GM23338 (cell line): ENCODE measurements at regions not wholly inside any gene's neighbourhood (a gene's known extent, or its start where the extent isn't known, plus 50 kb on each side); places are given as distances from the start of the nearest gene placed in this dataset.

Experiments
- ATAC-seq: fragments of 200-7000 bp; cut with Tn5 transposase; 3 replicates; pipeline ENCODE4 v1.9.1; 2020
- DNase-seq: peaks from one replicate; pipeline ENCODE4 v3.0.0-alpha.2; 2015; ENCODE audit warnings: low spot score
- H2AFZ ChIP-seq: fragments of 200-600 bp; sonication (generic); 2 replicates; pipeline ENCODE4 v1.8.0; 2016; ENCODE audit warnings: antibody characterized with exemption, mild to moderate bottlenecking, moderate library complexity
- H3F3A ChIP-seq: fragments of 200-600 bp; sonication (generic); replicated peaks from 2 replicates; pipeline ENCODE4 v1.8.0; 2017; ENCODE audit warnings: antibody characterized with exemption, mixed run types, low read depth
- H3K27ac ChIP-seq: fragments of 200-600 bp; sonication (generic); 2 replicates; pipeline ENCODE4 v1.6.1; 2016; ENCODE audit warnings: low read depth
- H3K27me3 ChIP-seq: fragments of 200-600 bp; sonication (generic); 2 replicates; pipeline ENCODE4 v1.8.0; 2016; ENCODE audit warnings: mild to moderate bottlenecking, mixed run types, moderate library complexity; ENCODE audit not compliant: insufficient read depth
- H3K36me3 ChIP-seq: fragments of 200-600 bp; sonication (generic); 2 replicates; pipeline ENCODE4 v1.8.0; 2016; ENCODE audit warnings: mild to moderate bottlenecking; ENCODE audit not compliant: insufficient read depth
- H3K4me1 ChIP-seq: fragments of 200-600 bp; sonication (generic); 2 replicates; pipeline ENCODE4 v1.8.0; 2016; ENCODE audit warnings: mild to moderate bottlenecking, moderate library complexity; ENCODE audit not compliant: insufficient read depth
- H3K4me2 ChIP-seq: fragments of 200-600 bp; sonication (generic); 2 replicates; pipeline ENCODE4 v1.7.1; 2017; ENCODE audit warnings: mixed run types
- H3K4me3 ChIP-seq: fragments of 200-600 bp; sonication (generic); 2 replicates; pipeline ENCODE4 v1.6.1; 2016; ENCODE audit warnings: mixed run types
- H3K79me2 ChIP-seq: fragments of 200-600 bp; sonication (generic); replicated peaks from 2 replicates; pipeline ENCODE4 v1.8.0; 2017; ENCODE audit warnings: mild to moderate bottlenecking; ENCODE audit not compliant: insufficient read depth
- H3K9me2 ChIP-seq: fragments of 200-600 bp; sonication (generic); 2 replicates; pipeline ENCODE4 v1.8.0; 2017; ENCODE audit not compliant: insufficient read depth
- H4K20me1 ChIP-seq: fragments of 200-600 bp; sonication (generic); replicated peaks from 2 replicates; pipeline ENCODE4 v1.8.0; 2017; ENCODE audit warnings: mild to moderate bottlenecking; ENCODE audit not compliant: insufficient read depth
- H3K27ac Mint-ChIP-seq: 2 replicates; pipeline ENCODE4 v1.8.0; 2020; ENCODE audit warnings: inconsistent platforms, mild to moderate bottlenecking, moderate library complexity, mixed read lengths
- H3K27me3 Mint-ChIP-seq: 3 replicates; pipeline ENCODE4 v1.8.0; 2022; ENCODE audit warnings: low read depth, mild to moderate bottlenecking, moderate library complexity, mixed read lengths, inconsistent platforms; ENCODE audit not compliant: insufficient read depth, poor library complexity
- H3K36me3 Mint-ChIP-seq: 3 replicates; pipeline ENCODE4 v1.8.0; 2021; ENCODE audit warnings: low read depth, mild to moderate bottlenecking, inconsistent platforms, moderate library complexity, mixed read lengths
- H3K4me1 Mint-ChIP-seq: 3 replicates; pipeline ENCODE4 v1.8.0; 2020; ENCODE audit warnings: mild to moderate bottlenecking, inconsistent platforms, mixed read lengths
- H3K4me3 Mint-ChIP-seq: 3 replicates; pipeline ENCODE4 v1.8.0; 2021; ENCODE audit warnings: moderate library complexity, mild to moderate bottlenecking, inconsistent platforms, mixed read lengths
- H3K9me3 Mint-ChIP-seq: 3 replicates; pipeline ENCODE4 v1.8.0; 2020; ENCODE audit warnings: moderate library complexity, mild to moderate bottlenecking, inconsistent platforms, mixed read lengths
- CREB1 ChIP-seq: fragments of 250-450 bp; sonication (Bioruptor Pico); IDR thresholded peaks from 2 replicates; pipeline ENCODE4 v1.5.0; 2020; ENCODE audit warnings: low read depth, mild to moderate bottlenecking, moderate library complexity
- CTCF ChIP-seq, 2 experiments: fragments of 200-600 bp in 1 of 2; sonication (generic) in 1 of 2; conservative IDR thresholded peaks; 2 replicates each; pipeline versions ENCODE4 v1.5.1 to v1.6.1; 2016 to 2017; ENCODE audit warnings: antibody characterized with exemption in 2 of 2, low read depth in 2 of 2, mild to moderate bottlenecking in 2 of 2, moderate library complexity in 1 of 2
- ETS1 ChIP-seq: IDR thresholded peaks from 2 replicates; pipeline ENCODE4 v1.6.1; 2016; ENCODE audit warnings: antibody characterized with exemption
- EZH2 ChIP-seq: fragments of 200-600 bp; sonication (generic); IDR thresholded peaks from one replicate; pipeline ENCODE4 v1.8.0; 2017; ENCODE audit warnings: antibody characterized with exemption, mild to moderate bottlenecking, low read depth; ENCODE audit not compliant: unreplicated experiment
- EZH2phosphoT487 ChIP-seq: fragments of 200-600 bp; sonication (generic); IDR thresholded peaks from one replicate; pipeline ENCODE4 v1.8.1; 2018; ENCODE audit warnings: antibody characterized with exemption; ENCODE audit not compliant: unreplicated experiment
- JUNB ChIP-seq: IDR thresholded peaks from one replicate; pipeline ENCODE4 v1.6.1; 2016; ENCODE audit warnings: antibody characterized with exemption; ENCODE audit not compliant: unreplicated experiment
- STAT1 ChIP-seq: IDR thresholded peaks from one replicate; pipeline ENCODE4 v1.6.1; 2016; ENCODE audit warnings: antibody characterized with exemption; ENCODE audit not compliant: unreplicated experiment
- ZNF114 ChIP-seq: fragments of 250-450 bp; sonication (Bioruptor Pico); IDR thresholded peaks from 2 replicates; pipeline ENCODE4 v1.5.0; 2020; ENCODE audit warnings: mild to moderate bottlenecking, moderate library complexity
- ZNF331 ChIP-seq: fragments of 250-450 bp; sonication (Bioruptor Pico); IDR thresholded peaks from 2 replicates; pipeline ENCODE4 v1.5.0; 2020; ENCODE audit warnings: low read depth, mild to moderate bottlenecking, moderate library complexity
- TF ChIP-seq, protein P1 (sequence below): IDR thresholded peaks from one replicate; pipeline ENCODE4 v1.6.1; 2018; ENCODE audit warnings: antibody characterized with exemption; ENCODE audit not compliant: unreplicated experiment

- H3K4me3 ChIP-seq: no peak overlapping the region
- no peak for ATAC-seq
- no peak overlapping the region for H3K27ac ChIP-seq
- Mint-ChIP-seq H3K27me3 (no peaks in the 10 kb centered on the region), H3K27ac (no peak overlapping the region), H3K4me3 (no peak overlapping the region), H3K4me1 (peaks cover 2% of the 10 kb centered on the region; the same call in 1 of the 3 replicates), H3K9me3 (no peaks in the 10 kb centered on the region), H3K36me3 (no peaks in the 10 kb centered on the region)
- H3K27me3 ChIP-seq: no peaks in the 10 kb centered on the region
- H3K9me2 ChIP-seq: no peaks in the 10 kb centered on the region
- no peaks in the 10 kb centered on the region for H3F3A ChIP-seq
- TF ChIP-seq JUNB (no peak), CREB1 (CRISPR knock-in tag) (no peak), CTCF (conservative IDR thresholded peaks at IDR 0.05; ENCODE audit: low read depth in 2 of 2) (no peak), ZNF331 (CRISPR knock-in tag) (no peak), EZH2phosphoT487 (no peak), ZNF114 (no peak), ETS1 (no peak), STAT1 (no peak)
- TF ChIP-seq, protein P1, sequence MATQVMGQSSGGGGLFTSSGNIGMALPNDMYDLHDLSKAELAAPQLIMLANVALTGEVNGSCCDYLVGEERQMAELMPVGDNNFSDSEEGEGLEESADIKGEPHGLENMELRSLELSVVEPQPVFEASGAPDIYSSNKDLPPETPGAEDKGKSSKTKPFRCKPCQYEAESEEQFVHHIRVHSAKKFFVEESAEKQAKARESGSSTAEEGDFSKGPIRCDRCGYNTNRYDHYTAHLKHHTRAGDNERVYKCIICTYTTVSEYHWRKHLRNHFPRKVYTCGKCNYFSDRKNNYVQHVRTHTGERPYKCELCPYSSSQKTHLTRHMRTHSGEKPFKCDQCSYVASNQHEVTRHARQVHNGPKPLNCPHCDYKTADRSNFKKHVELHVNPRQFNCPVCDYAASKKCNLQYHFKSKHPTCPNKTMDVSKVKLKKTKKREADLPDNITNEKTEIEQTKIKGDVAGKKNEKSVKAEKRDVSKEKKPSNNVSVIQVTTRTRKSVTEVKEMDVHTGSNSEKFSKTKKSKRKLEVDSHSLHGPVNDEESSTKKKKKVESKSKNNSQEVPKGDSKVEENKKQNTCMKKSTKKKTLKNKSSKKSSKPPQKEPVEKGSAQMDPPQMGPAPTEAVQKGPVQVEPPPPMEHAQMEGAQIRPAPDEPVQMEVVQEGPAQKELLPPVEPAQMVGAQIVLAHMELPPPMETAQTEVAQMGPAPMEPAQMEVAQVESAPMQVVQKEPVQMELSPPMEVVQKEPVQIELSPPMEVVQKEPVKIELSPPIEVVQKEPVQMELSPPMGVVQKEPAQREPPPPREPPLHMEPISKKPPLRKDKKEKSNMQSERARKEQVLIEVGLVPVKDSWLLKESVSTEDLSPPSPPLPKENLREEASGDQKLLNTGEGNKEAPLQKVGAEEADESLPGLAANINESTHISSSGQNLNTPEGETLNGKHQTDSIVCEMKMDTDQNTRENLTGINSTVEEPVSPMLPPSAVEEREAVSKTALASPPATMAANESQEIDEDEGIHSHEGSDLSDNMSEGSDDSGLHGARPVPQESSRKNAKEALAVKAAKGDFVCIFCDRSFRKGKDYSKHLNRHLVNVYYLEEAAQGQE: no peak
- no peaks in the 10 kb centered on the region for H3K36me3 ChIP-seq
- no peak overlapping the region for H3K4me2 ChIP-seq
- no peak for DNase-seq
- H2AFZ ChIP-seq: no peak overlapping the region
- no peaks in the 10 kb centered on the region for H4K20me1 ChIP-seq
- H3K79me2 ChIP-seq: no peaks in the 10 kb centered on the region
- no peaks in the 10 kb centered on the region for H3K4me1 ChIP-seq
Measured at GRCh38 chr13:34003656-34004055, 185.7 kb downstream of the RFC3 start.

GRCh38 chr13:34004676-34005075 lies 186.7 kb downstream of the RFC3 start:
- Histone ChIP-seq H3K9me2 (no peaks in the 10 kb centered on the region), H3K4me2 (no peak overlapping the region), H3K4me1 (no peaks in the 10 kb centered on the region), H4K20me1 (no peaks in the 10 kb centered on the region), H3K4me3 (no peak overlapping the region), H3F3A (no peaks in the 10 kb centered on the region), H3K27me3 (no peaks in the 10 kb centered on the region), H2AFZ (no peak overlapping the region), H3K79me2 (no peaks in the 10 kb centered on the region), H3K27ac (no peak overlapping the region), H3K36me3 (no peaks in the 10 kb centered on the region)
- H3K4me3 Mint-ChIP-seq: no peak overlapping the region
- no peak for TF ChIP-seq ZNF114
- TF ChIP-seq CREB1 (CRISPR knock-in tag): no peak
- TF ChIP-seq EZH2: no peak
- H3K4me1 Mint-ChIP-seq: peaks cover 2% of the 10 kb centered on the region; the same call in 1 of the 3 replicates
- no peaks in the 10 kb centered on the region for H3K36me3 Mint-ChIP-seq
- ATAC-seq (no peak), DNase-seq (no peak)
- no peaks in the 10 kb centered on the region for H3K27me3 Mint-ChIP-seq
- H3K27ac Mint-ChIP-seq: no peak overlapping the region
- no peaks in the 10 kb centered on the region for H3K9me3 Mint-ChIP-seq
